SH-SY5Y (cell line): ENCODE measurements at regions not wholly inside any gene's neighbourhood (a gene's known extent, or its start where the extent isn't known, plus 50 kb on each side); places are given as distances from the start of the nearest gene placed in this dataset.

Source experiments
- GATA2 ChIP-seq: IDR thresholded peaks from 2 replicates; pipeline ENCODE4 v1.6.1; 2011; ENCODE audit warnings: mild to moderate bottlenecking, low read depth, low read length
- GATA3 ChIP-seq: IDR thresholded peaks from 2 replicates; pipeline ENCODE4 v1.6.1; 2011; ENCODE audit warnings: low read depth, mild to moderate bottlenecking, low read length, moderate library complexity

DNA sequence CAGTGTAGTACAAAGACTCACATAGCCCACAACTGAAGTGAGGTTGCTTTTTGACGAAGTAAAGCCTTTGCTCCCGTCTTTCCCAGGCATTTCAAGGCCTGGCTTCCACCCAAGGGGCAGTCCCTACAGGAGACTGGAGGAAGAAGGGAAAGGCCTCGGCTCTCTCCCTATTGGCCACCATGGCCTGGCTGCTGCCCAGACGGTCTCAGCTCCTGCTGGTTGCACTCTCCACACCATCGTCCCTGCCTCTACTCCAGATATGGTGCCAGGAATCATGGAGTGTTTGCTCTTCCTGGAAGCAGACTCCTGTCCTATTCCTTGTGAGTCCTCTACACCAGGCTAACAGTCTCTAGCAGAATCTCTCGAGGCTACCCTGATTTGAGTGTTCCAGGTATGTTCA, 124.1 kb upstream of the UQCRFS1 start:
- TF ChIP-seq GATA2 (no peak), GATA3 (no peak)
